ENCODE measurements at regions not wholly inside any gene's neighbourhood (a gene's known extent, or its start where the extent isn't known, plus 50 kb on each side); places are given as distances from the start of the nearest gene placed in this dataset.

DNA sequence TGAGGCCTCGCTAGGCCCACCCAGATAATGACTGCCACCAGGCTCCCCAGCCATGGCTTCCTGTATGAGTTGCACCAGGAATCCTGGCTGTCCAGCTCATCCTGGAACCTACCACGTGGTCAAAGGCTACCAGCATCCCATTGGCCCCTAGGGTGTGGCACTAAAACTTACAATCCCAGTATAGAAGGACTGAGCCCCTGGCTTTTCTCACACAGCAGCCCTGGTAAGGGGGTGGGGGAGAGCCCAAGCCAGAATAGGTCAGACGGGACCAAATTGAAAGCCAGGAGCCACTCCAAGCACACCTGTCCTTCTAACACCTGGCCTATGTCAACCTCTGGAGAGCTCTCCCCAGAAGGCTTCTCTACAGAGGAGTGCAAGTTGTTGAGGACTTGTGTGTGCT lies 269.3 kb upstream of the AGTR2 start:
- TF ChIP-seq, protein P1, sequence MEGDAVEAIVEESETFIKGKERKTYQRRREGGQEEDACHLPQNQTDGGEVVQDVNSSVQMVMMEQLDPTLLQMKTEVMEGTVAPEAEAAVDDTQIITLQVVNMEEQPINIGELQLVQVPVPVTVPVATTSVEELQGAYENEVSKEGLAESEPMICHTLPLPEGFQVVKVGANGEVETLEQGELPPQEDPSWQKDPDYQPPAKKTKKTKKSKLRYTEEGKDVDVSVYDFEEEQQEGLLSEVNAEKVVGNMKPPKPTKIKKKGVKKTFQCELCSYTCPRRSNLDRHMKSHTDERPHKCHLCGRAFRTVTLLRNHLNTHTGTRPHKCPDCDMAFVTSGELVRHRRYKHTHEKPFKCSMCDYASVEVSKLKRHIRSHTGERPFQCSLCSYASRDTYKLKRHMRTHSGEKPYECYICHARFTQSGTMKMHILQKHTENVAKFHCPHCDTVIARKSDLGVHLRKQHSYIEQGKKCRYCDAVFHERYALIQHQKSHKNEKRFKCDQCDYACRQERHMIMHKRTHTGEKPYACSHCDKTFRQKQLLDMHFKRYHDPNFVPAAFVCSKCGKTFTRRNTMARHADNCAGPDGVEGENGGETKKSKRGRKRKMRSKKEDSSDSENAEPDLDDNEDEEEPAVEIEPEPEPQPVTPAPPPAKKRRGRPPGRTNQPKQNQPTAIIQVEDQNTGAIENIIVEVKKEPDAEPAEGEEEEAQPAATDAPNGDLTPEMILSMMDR (IDR thresholded peaks at IDR 0.05): no peak
- TF ChIP-seq POLR2A (IDR thresholded peaks at IDR 0.05): no peak
- TF ChIP-seq EP300 (IDR thresholded peaks at IDR 0.05): no peak
- no peak for TF ChIP-seq POLR2AphosphoS5 (IDR thresholded peaks at IDR 0.05)

All from sigmoid colon (tissue), 4 donors.